ENCODE measurements at regions not wholly inside any gene's neighbourhood (a gene's known extent, or its start where the extent isn't known, plus 50 kb on each side); places are given as distances from the start of the nearest gene placed in this dataset.

GRCh38 chr7:156143683-156144082 is 331.4 kb upstream of the SHH start:
- Histone ChIP-seq H3K14ac (ENCODE audit: low read length) (peak overlapping the region; percentile 3), H3K4ac (ENCODE audit: low read length) (no peak overlapping the region), H2AK5ac (ENCODE audit: low read depth, low read length) (no peak overlapping the region), H3K18ac (ENCODE audit: low read length) (peak overlapping the region; percentile 88), H3K9me3 (replicated peaks in 1 of 2; ENCODE audit: control insufficient read depth in 2 of 2, insufficient read depth in 1 of 2, low read depth in 1 of 2, low read length in 2 of 2) (no peaks in the 10 kb centered on the region), H4K8ac (ENCODE audit: low read depth, low read length) (no peak overlapping the region), H2AFZ (ENCODE audit: low read length) (no peak overlapping the region), H3K27me3 (ENCODE audit: control insufficient read depth in 3 of 3, insufficient read depth in 3 of 3, low read depth in 1 of 3, low read length in 3 of 3) (peaks cover 0 to 2% (median 0%) of the 10 kb centered on the region in 3 experiments), H3K79me1 (ENCODE audit: low read depth, low read length) (no peaks in the 10 kb centered on the region), H3K9ac (ENCODE audit: low read depth, low read length, poor library complexity) (no peak overlapping the region), H2BK12ac (ENCODE audit: low read length) (no peak overlapping the region), H3K27ac (replicated peaks; ENCODE audit: low read length) (no peak overlapping the region), H3K23ac (ENCODE audit: low read depth, low read length, poor library complexity) (peak overlapping the region; percentile 11), H3K4me2 (ENCODE audit: insufficient read depth, low read length, poor library complexity, severe bottlenecking) (no peak overlapping the region), H2BK5ac (ENCODE audit: low read length) (no peak overlapping the region), H2BK15ac (ENCODE audit: low read length) (no peak overlapping the region), H3K36me3 (replicated peaks in 1 of 2; ENCODE audit: control insufficient read depth in 2 of 2, insufficient read depth in 2 of 2, low read length in 2 of 2) (no peaks in the 10 kb centered on the region), H3K4me3 (ENCODE audit: low read length in 2 of 2) (no peak overlapping the region), H3K4me1 (ENCODE audit: control insufficient read depth in 2 of 2, insufficient read depth in 1 of 2, low read depth in 1 of 2, low read length in 2 of 2) (no peaks in the 10 kb centered on the region), H4K91ac (ENCODE audit: low read depth, low read length, poor library complexity) (no peak overlapping the region), H2BK120ac (ENCODE audit: low read depth, low read length) (no peak overlapping the region)
- no peak for DNase-seq (ENCODE audit: low spot score)
- WGBS, 2 donors (ENCODE audit: extremely low coverage in 2 of 2, insufficient read length in 2 of 2, insufficient replicate concordance in 1 of 2): no CpG with 5 or more reads among the region's 7 CpGs

- peaks cover 0 to 2% (median 0%) of the 10 kb centered on the region in 3 experiments for H3K27me3 ChIP-seq (ENCODE audit: control insufficient read depth in 3 of 3, insufficient read depth in 3 of 3, low read depth in 1 of 3, low read length in 3 of 3)
- peak overlapping the region; percentile 11 for H3K23ac ChIP-seq (ENCODE audit: low read depth, low read length, poor library complexity)
- H2BK120ac ChIP-seq (ENCODE audit: low read depth, low read length): no peak overlapping the region
- H3K4me1 ChIP-seq (ENCODE audit: control insufficient read depth in 2 of 2, insufficient read depth in 1 of 2, low read depth in 1 of 2, low read length in 2 of 2): no peaks in the 10 kb centered on the region
- H3K14ac ChIP-seq (ENCODE audit: low read length): peak overlapping the region; percentile 3
- no peaks in the 10 kb centered on the region for H3K79me1 ChIP-seq (ENCODE audit: low read depth, low read length)
- H2BK15ac ChIP-seq (ENCODE audit: low read length): no peak overlapping the region
- no peak overlapping the region for H3K4me3 ChIP-seq (ENCODE audit: low read length in 2 of 2)
- H3K27ac ChIP-seq (replicated peaks; ENCODE audit: low read length): no peak overlapping the region
- H3K9me3 ChIP-seq (replicated peaks in 1 of 2; ENCODE audit: control insufficient read depth in 2 of 2, insufficient read depth in 1 of 2, low read depth in 1 of 2, low read length in 2 of 2): peaks cover 0 to 3% of the 10 kb centered on the region in 2 donors
- no peak overlapping the region for H2AFZ ChIP-seq (ENCODE audit: low read length)
- H2BK12ac ChIP-seq (ENCODE audit: low read length): no peak overlapping the region
- WGBS, 2 donors (ENCODE audit: extremely low coverage in 2 of 2, insufficient read length in 2 of 2, insufficient replicate concordance in 1 of 2): no CpG with 5 or more reads among the region's 25 CpGs
- no peaks in the 10 kb centered on the region for H3K36me3 ChIP-seq (replicated peaks in 1 of 2; ENCODE audit: control insufficient read depth in 2 of 2, insufficient read depth in 2 of 2, low read length in 2 of 2)
- H3K9ac ChIP-seq (ENCODE audit: low read depth, low read length, poor library complexity): no peak overlapping the region
- no peak overlapping the region for H4K8ac ChIP-seq (ENCODE audit: low read depth, low read length)
- no peak overlapping the region for H2BK5ac ChIP-seq (ENCODE audit: low read length)
- no peak overlapping the region for H4K91ac ChIP-seq (ENCODE audit: low read depth, low read length, poor library complexity)
- H3K18ac ChIP-seq (ENCODE audit: low read length): peak overlapping the region; percentile 88
- DNase-seq (ENCODE audit: low spot score): no peak
- no peak overlapping the region for H2AK5ac ChIP-seq (ENCODE audit: low read depth, low read length)
- H3K4ac ChIP-seq (ENCODE audit: low read length): no peak overlapping the region
- no peak overlapping the region for H3K4me2 ChIP-seq (ENCODE audit: insufficient read depth, low read length, poor library complexity, severe bottlenecking)
These were observed 330.9 kb upstream of the SHH start for GRCh38 chr7:156143158-156143557.

- Histone ChIP-seq H2BK12ac (ENCODE audit: low read length) (no peak overlapping the region), H3K4me2 (ENCODE audit: insufficient read depth, low read length, poor library complexity, severe bottlenecking) (no peak overlapping the region), H3K4me1 (ENCODE audit: control insufficient read depth in 2 of 2, insufficient read depth in 1 of 2, low read depth in 1 of 2, low read length in 2 of 2) (no peaks in the 10 kb centered on the region), H4K8ac (ENCODE audit: low read depth, low read length) (no peak overlapping the region), H3K79me1 (ENCODE audit: low read depth, low read length) (no peaks in the 10 kb centered on the region), H3K27me3 (ENCODE audit: control insufficient read depth in 3 of 3, insufficient read depth in 3 of 3, low read depth in 1 of 3, low read length in 3 of 3) (peaks cover 0 to 2% (median 0%) of the 10 kb centered on the region in 3 experiments), H2BK15ac (ENCODE audit: low read length) (no peak overlapping the region), H3K9ac (ENCODE audit: low read depth, low read length, poor library complexity) (no peak overlapping the region), H3K18ac (ENCODE audit: low read length) (no peak overlapping the region), H2AFZ (ENCODE audit: low read length) (no peak overlapping the region), H3K27ac (replicated peaks; ENCODE audit: low read length) (no peak overlapping the region), H3K36me3 (replicated peaks in 1 of 2; ENCODE audit: control insufficient read depth in 2 of 2, insufficient read depth in 2 of 2, low read length in 2 of 2) (no peaks in the 10 kb centered on the region), H3K14ac (ENCODE audit: low read length) (no peak overlapping the region), H3K4me3 (ENCODE audit: low read length in 2 of 2) (no peak overlapping the region), H4K91ac (ENCODE audit: low read depth, low read length, poor library complexity) (no peak overlapping the region), H2BK120ac (ENCODE audit: low read depth, low read length) (no peak overlapping the region), H2AK5ac (ENCODE audit: low read depth, low read length) (no peak overlapping the region), H3K4ac (ENCODE audit: low read length) (no peak overlapping the region), H3K9me3 (replicated peaks in 1 of 2; ENCODE audit: control insufficient read depth in 2 of 2, insufficient read depth in 1 of 2, low read depth in 1 of 2, low read length in 2 of 2) (peaks cover 0 to 3% of the 10 kb centered on the region in 2 donors), H3K23ac (ENCODE audit: low read depth, low read length, poor library complexity) (no peak overlapping the region), H2BK5ac (ENCODE audit: low read length) (no peak overlapping the region)
- DNase-seq (ENCODE audit: low spot score): no peak
- no CpG with 5 or more reads among the region's 7 CpGs for WGBS, 2 donors (ENCODE audit: extremely low coverage in 2 of 2, insufficient read length in 2 of 2, insufficient replicate concordance in 1 of 2)
These were observed 329.7 kb upstream of the SHH start for GRCh38 chr7:156141941-156142340.

GRCh38 chr7:156140896-156141295 is 328.6 kb upstream of the SHH start:
- H3K27me3 ChIP-seq (ENCODE audit: control insufficient read depth in 3 of 3, insufficient read depth in 3 of 3, low read depth in 1 of 3, low read length in 3 of 3): peaks cover 0 to 2% (median 0%) of the 10 kb centered on the region in 3 experiments
- no peaks in the 10 kb centered on the region for H3K79me1 ChIP-seq (ENCODE audit: low read depth, low read length)
- WGBS, 2 donors (ENCODE audit: extremely low coverage in 2 of 2, insufficient read length in 2 of 2, insufficient replicate concordance in 1 of 2): no CpG with 5 or more reads among the region's 6 CpGs

More at GRCh38 chr7:156140896-156141295, 328.6 kb upstream of the SHH start:
- no peak overlapping the region for H2AFZ ChIP-seq (ENCODE audit: low read length)
- H3K4me1 ChIP-seq (ENCODE audit: control insufficient read depth in 2 of 2, insufficient read depth in 1 of 2, low read depth in 1 of 2, low read length in 2 of 2): no peaks in the 10 kb centered on the region
- H2BK120ac ChIP-seq (ENCODE audit: low read depth, low read length): no peak overlapping the region
- no peak overlapping the region for H3K4me3 ChIP-seq (ENCODE audit: low read length in 2 of 2)
- no peak overlapping the region for H2BK5ac ChIP-seq (ENCODE audit: low read length)
- H4K8ac ChIP-seq (ENCODE audit: low read depth, low read length): no peak overlapping the region
- no peak overlapping the region for H3K9ac ChIP-seq (ENCODE audit: low read depth, low read length, poor library complexity)
- peaks cover 0 to 3% of the 10 kb centered on the region in 2 donors for H3K9me3 ChIP-seq (replicated peaks in 1 of 2; ENCODE audit: control insufficient read depth in 2 of 2, insufficient read depth in 1 of 2, low read depth in 1 of 2, low read length in 2 of 2)
- H3K4ac ChIP-seq (ENCODE audit: low read length): no peak overlapping the region
- H3K27ac ChIP-seq (replicated peaks; ENCODE audit: low read length): no peak overlapping the region
- no peak for DNase-seq (ENCODE audit: low spot score)
- no peak overlapping the region for H3K18ac ChIP-seq (ENCODE audit: low read length)
- H3K23ac ChIP-seq (ENCODE audit: low read depth, low read length, poor library complexity): no peak overlapping the region
- H4K91ac ChIP-seq (ENCODE audit: low read depth, low read length, poor library complexity): no peak overlapping the region
- H3K4me2 ChIP-seq (ENCODE audit: insufficient read depth, low read length, poor library complexity, severe bottlenecking): no peak overlapping the region
- H2BK12ac ChIP-seq (ENCODE audit: low read length): no peak overlapping the region
- H2AK5ac ChIP-seq (ENCODE audit: low read depth, low read length): no peak overlapping the region
- no peaks in the 10 kb centered on the region for H3K36me3 ChIP-seq (replicated peaks in 1 of 2; ENCODE audit: control insufficient read depth in 2 of 2, insufficient read depth in 2 of 2, low read length in 2 of 2)
- H3K14ac ChIP-seq (ENCODE audit: low read length): no peak overlapping the region
- no peak overlapping the region for H2BK15ac ChIP-seq (ENCODE audit: low read length)
